ENCODE measurements at regions not wholly inside any gene's neighbourhood (a gene's known extent, or its start where the extent isn't known, plus 50 kb on each side); places are given as distances from the start of the nearest gene placed in this dataset.

GRCh38 chr11:46202149-46202548 is 75.3 kb upstream of the CREB3L1 start:
- no peak for TF ChIP-seq ZFX (IDR thresholded peaks at IDR 0.05)
- TF ChIP-seq CTCF (conservative IDR thresholded peaks at IDR 0.05): no peak
- H3K27ac ChIP-seq: no peak overlapping the region

GRCh38 chr11:46200537-46201281 is 76.8 kb upstream of the CREB3L1 start:
- no peak for TF ChIP-seq CTCF (conservative IDR thresholded peaks at IDR 0.05)
- TF ChIP-seq ZFX (IDR thresholded peaks at IDR 0.05): no peak
- no peak overlapping the region for H3K27ac ChIP-seq

DNA sequence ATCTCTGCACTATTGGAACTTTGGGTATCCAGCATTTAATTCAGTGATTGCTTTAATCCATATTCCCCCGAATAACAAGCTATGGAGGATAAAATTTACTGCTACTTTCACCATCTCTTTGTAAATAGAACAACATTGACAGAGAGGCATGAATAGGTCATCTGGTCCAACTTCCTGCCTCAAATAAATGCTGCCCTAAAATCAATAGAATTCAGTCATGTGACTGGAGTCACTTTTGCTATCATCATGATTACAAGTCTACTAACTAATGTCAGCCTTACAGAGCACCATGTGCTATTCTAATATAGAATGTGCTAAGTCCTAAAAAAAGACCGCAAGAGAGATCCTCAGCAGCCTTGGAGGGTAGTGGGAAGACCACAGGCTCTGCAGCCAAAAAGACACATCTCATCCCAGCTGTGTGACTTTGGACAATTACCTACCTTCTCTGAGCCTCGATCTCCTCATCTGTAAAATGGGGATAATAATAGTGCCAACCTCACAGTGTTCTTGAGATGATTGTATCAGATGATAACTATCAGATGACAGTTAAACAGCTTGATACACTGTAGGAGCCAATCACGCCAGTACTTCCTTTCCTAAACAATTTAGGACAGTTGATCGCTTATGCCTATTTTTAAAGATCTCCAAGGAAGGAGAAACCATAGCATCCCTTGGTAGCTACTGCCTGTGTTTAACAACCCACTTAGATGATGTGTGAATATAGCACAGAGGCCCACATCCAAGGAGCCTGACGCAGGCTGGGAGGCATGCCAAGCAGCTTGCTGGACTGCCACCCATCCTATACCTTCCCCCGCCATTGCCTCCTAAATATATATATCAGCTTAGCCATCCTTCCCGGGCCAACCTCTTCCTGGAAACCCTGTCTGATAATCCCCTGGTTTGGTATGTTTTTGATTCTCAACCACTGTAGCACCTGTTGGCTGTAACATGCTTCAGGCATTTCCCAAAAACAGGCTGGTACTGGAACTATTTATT is 77.3 kb upstream of the PHF21A start:
- TF ChIP-seq CTCF (conservative IDR thresholded peaks at IDR 0.05): no peak
- TF ChIP-seq ZFX (IDR thresholded peaks at IDR 0.05): no peak
- no peak overlapping the region for H3K27ac ChIP-seq

DNA sequence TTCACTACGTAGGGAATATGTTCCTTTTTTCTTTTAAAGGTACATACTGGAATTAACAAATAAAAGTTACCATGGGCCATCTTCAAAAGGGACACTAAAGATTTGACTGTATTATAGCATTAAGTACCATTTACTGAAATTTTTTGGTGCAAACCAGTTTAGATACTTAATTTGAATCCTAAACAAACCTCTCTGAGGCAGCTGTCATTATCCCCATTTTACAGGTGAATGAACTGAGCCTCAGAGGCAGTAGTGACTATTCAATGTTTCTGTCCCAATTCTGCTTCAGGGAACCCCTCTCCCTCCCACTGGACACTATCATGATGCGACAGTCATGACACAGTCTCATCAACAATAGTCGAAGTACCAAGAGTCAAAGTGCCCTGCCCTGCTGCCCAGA is 76.2 kb upstream of the PHF21A start:
- H3K27ac ChIP-seq: no peak overlapping the region
- TF ChIP-seq CTCF (conservative IDR thresholded peaks at IDR 0.05): no peak
- no peak for TF ChIP-seq ZFX (IDR thresholded peaks at IDR 0.05)

DNA sequence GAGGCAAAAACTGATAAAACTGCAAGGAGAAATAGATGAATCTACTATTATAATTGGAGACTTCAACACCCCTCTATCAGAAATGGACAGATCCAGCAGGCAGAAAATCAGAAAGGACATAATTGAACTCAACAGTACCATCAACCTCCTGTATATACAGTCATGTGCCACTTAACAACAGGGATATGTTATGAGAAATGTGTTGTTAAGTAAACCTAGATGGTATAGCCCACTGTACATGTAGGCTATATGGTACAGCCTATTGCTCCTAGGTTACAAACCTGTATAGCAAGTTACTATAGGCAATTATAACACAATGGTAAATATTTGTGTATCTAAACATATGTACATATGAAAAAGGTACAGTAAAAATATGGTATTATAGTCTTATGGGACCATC is 66.8 kb upstream of the PHF21A start:
- H3K27ac ChIP-seq: no peak overlapping the region
- TF ChIP-seq ZFX (IDR thresholded peaks at IDR 0.05): no peak
- no peak for TF ChIP-seq CTCF (conservative IDR thresholded peaks at IDR 0.05)

GRCh38 chr11:46183819-46184218 is 62.6 kb upstream of the PHF21A start:
- no peak overlapping the region for H3K27ac ChIP-seq
- TF ChIP-seq ZFX (IDR thresholded peaks at IDR 0.05): no peak
- TF ChIP-seq CTCF (conservative IDR thresholded peaks at IDR 0.05): no peak
